Neuronal stem cell (in vitro differentiated cells): ENCODE measurements at regions not wholly inside any gene's neighbourhood (a gene's known extent, or its start where the extent isn't known, plus 50 kb on each side); places are given as distances from the start of the nearest gene placed in this dataset.

Source experiments
- DNase-seq: peaks from one replicate; pipeline ENCODE4 v3.0.0-alpha.2; 2013; ENCODE audit warnings: low spot score
- H2AFZ ChIP-seq: one replicate; pipeline ENCODE4 v1.6.1; 2013; ENCODE audit warnings: mild to moderate bottlenecking, low read length, inconsistent platforms
- H2AK5ac ChIP-seq: 2 replicates; pipeline ENCODE4 v1.6.1; 2013; ENCODE audit warnings: low read depth, mild to moderate bottlenecking, inconsistent platforms, low read length, moderate library complexity, mixed read lengths
- H2BK120ac ChIP-seq: 2 replicates; pipeline ENCODE4 v1.6.1; 2013; ENCODE audit warnings: low read depth, mild to moderate bottlenecking, inconsistent platforms, low read length, moderate library complexity, mixed read lengths
- H2BK12ac ChIP-seq: one replicate; pipeline ENCODE4 v1.6.1; 2013; ENCODE audit warnings: low read length, inconsistent platforms
- H2BK15ac ChIP-seq: 2 replicates; pipeline ENCODE4 v1.6.1; 2013; ENCODE audit warnings: mild to moderate bottlenecking, low read length, inconsistent platforms, mixed read lengths
- H2BK5ac ChIP-seq: one replicate; pipeline ENCODE4 v1.6.1; 2013; ENCODE audit warnings: inconsistent platforms, mild to moderate bottlenecking, low read length, moderate library complexity
- H3K14ac ChIP-seq: one replicate; pipeline ENCODE4 v1.6.1; 2013; ENCODE audit warnings: low read length, inconsistent platforms
- H3K18ac ChIP-seq: 2 replicates; pipeline ENCODE4 v1.6.1; 2013; ENCODE audit warnings: low read length, inconsistent platforms
- H3K23ac ChIP-seq: 2 replicates; pipeline ENCODE4 v1.6.1; 2013; ENCODE audit warnings: low read depth, mild to moderate bottlenecking, mixed read lengths, low read length, inconsistent platforms; ENCODE audit not compliant: poor library complexity
- H3K27ac ChIP-seq: replicated peaks from 3 replicates; pipeline ENCODE4 v1.5.1; 2013; ENCODE audit warnings: low read length, inconsistent platforms
- H3K27me3 ChIP-seq, 3 experiments: 2 replicates each; pipeline ENCODE4 v1.6.1; 2013; ENCODE audit warnings: low read length in 3 of 3, mild to moderate bottlenecking in 2 of 3, inconsistent platforms in 1 of 3, low read depth in 1 of 3, mixed read lengths in 1 of 3, moderate library complexity in 1 of 3; ENCODE audit not compliant: control insufficient read depth in 3 of 3, insufficient read depth in 3 of 3
- H3K36me3 ChIP-seq, 2 donors: replicated peaks in 1 of 2; 2 replicates each; pipeline ENCODE4 v1.6.1; 2013; ENCODE audit warnings: low read length in 2 of 2; ENCODE audit not compliant: control insufficient read depth in 2 of 2, insufficient read depth in 2 of 2
- H3K4ac ChIP-seq: 2 replicates; pipeline ENCODE4 v1.6.1; 2013; ENCODE audit warnings: inconsistent platforms, mild to moderate bottlenecking, low read length, moderate library complexity
- H3K4me1 ChIP-seq, 2 donors: 1 replicate in 1 of 2; 2 replicates in 1 of 2; pipeline ENCODE4 v1.6.1; 2013; ENCODE audit warnings: low read length in 2 of 2, low read depth in 1 of 2; ENCODE audit not compliant: control insufficient read depth in 2 of 2, insufficient read depth in 1 of 2
- H3K4me2 ChIP-seq: one replicate; pipeline ENCODE4 v1.6.1; 2013; ENCODE audit warnings: mild to moderate bottlenecking, low read length, inconsistent platforms; ENCODE audit not compliant: insufficient read depth, poor library complexity, severe bottlenecking
- H3K4me3 ChIP-seq, 2 donors: 2 replicates each; pipeline ENCODE4 v1.5.1; 2013; ENCODE audit warnings: low read length in 2 of 2, mild to moderate bottlenecking in 2 of 2, inconsistent platforms in 1 of 2, moderate library complexity in 1 of 2
- H3K79me1 ChIP-seq: one replicate; pipeline ENCODE4 v1.6.1; 2013; ENCODE audit warnings: low read depth, mild to moderate bottlenecking, inconsistent platforms, low read length, moderate library complexity
- H3K9ac ChIP-seq: one replicate; pipeline ENCODE4 v1.6.1; 2013; ENCODE audit warnings: mild to moderate bottlenecking, low read depth, low read length, inconsistent platforms; ENCODE audit not compliant: poor library complexity
- H3K9me3 ChIP-seq, 2 donors: replicated peaks in 1 of 2; 2 replicates each; pipeline versions ENCODE3 to v1.6.1; 2013; ENCODE audit warnings: low read length in 2 of 2, mild to moderate bottlenecking in 2 of 2, inconsistent platforms in 1 of 2, low read depth in 1 of 2, mixed read lengths in 1 of 2, moderate library complexity in 1 of 2; ENCODE audit not compliant: control insufficient read depth in 2 of 2, insufficient read depth in 1 of 2
- H4K8ac ChIP-seq: one replicate; pipeline ENCODE4 v1.6.1; 2013; ENCODE audit warnings: low read depth, mild to moderate bottlenecking, inconsistent platforms, low read length, moderate library complexity
- H4K91ac ChIP-seq: one replicate; pipeline ENCODE4 v1.6.1; 2013; ENCODE audit warnings: low read length, low read depth, mild to moderate bottlenecking, inconsistent platforms; ENCODE audit not compliant: poor library complexity
- WGBS, 2 donors: extraction: QIAGEN DNeasy Blood & Tissue Kit; methylation state at CpG; one replicate each; pipeline ENCODE4 v1.1.7; 2013; ENCODE audit warnings: missing lambda C conversion rate in 2 of 2, mixed read lengths in 1 of 2; ENCODE audit not compliant: insufficient read length in 2 of 2, insufficient replicate concordance in 1 of 2; ENCODE audit errors: extremely low coverage in 2 of 2; 5-methylcytosine and 5-hydroxymethylcytosine counted together

- no peak for DNase-seq
- Histone ChIP-seq H2BK12ac (no peak overlapping the region), H3K23ac (no peak overlapping the region), H2AFZ (no peak overlapping the region), H3K27me3 (no peaks in the 10 kb centered on the region), H3K4me1 (peaks cover 0 to 1% of the 10 kb centered on the region in 2 donors), H3K4me2 (no peak overlapping the region), H3K18ac (no peak overlapping the region), H2BK5ac (no peak overlapping the region), H3K4me3 (no peak overlapping the region), H3K27ac (no peak overlapping the region), H3K9me3 (no peaks in the 10 kb centered on the region), H3K14ac (no peak overlapping the region), H3K4ac (no peak overlapping the region), H3K79me1 (no peaks in the 10 kb centered on the region), H3K9ac (no peak overlapping the region), H3K36me3 (no peaks in the 10 kb centered on the region), H4K8ac (no peak overlapping the region), H4K91ac (no peak overlapping the region), H2AK5ac (no peak overlapping the region), H2BK120ac (no peak overlapping the region), H2BK15ac (no peak overlapping the region)
- WGBS, 2 donors = no CpG with 5 or more reads among the region's 1 CpG
Observed at GRCh38 chr4:11139871-11140270, 288.8 kb downstream of the HS3ST1 start.

GRCh38 chr4:11138964-11139363 is 289.7 kb downstream of the HS3ST1 start:
- no peak overlapping the region for H2BK5ac ChIP-seq
- no peak overlapping the region for H2AK5ac ChIP-seq
- no peak overlapping the region for H4K8ac ChIP-seq
- H3K23ac ChIP-seq = no peak overlapping the region
- H2BK15ac ChIP-seq = no peak overlapping the region
- no peak overlapping the region for H3K4me2 ChIP-seq
- H3K9me3 ChIP-seq = no peaks in the 10 kb centered on the region
- H4K91ac ChIP-seq = no peak overlapping the region
- H3K9ac ChIP-seq = no peak overlapping the region
- no peak overlapping the region for H3K4ac ChIP-seq
- no peak overlapping the region for H2AFZ ChIP-seq
- no peak overlapping the region for H3K4me3 ChIP-seq
- peaks cover 0 to 1% of the 10 kb centered on the region in 2 donors for H3K4me1 ChIP-seq
- no peak overlapping the region for H3K14ac ChIP-seq
- no peak overlapping the region for H2BK12ac ChIP-seq
- H3K79me1 ChIP-seq = no peaks in the 10 kb centered on the region
- H3K27ac ChIP-seq = no peak overlapping the region
- no peaks in the 10 kb centered on the region for H3K27me3 ChIP-seq
- H2BK120ac ChIP-seq = no peak overlapping the region
- H3K18ac ChIP-seq = no peak overlapping the region
- no CpG with 5 or more reads among the region's 1 CpG for WGBS, 2 donors
- no peak for DNase-seq
- H3K36me3 ChIP-seq = no peaks in the 10 kb centered on the region

- Histone ChIP-seq H3K79me1 (no peaks in the 10 kb centered on the region), H3K18ac (no peak overlapping the region), H3K4ac (no peak overlapping the region), H3K9me3 (no peaks in the 10 kb centered on the region), H2AK5ac (no peak overlapping the region), H3K14ac (no peak overlapping the region), H3K23ac (no peak overlapping the region), H3K4me3 (no peak overlapping the region), H2BK120ac (no peak overlapping the region), H4K8ac (no peak overlapping the region), H2BK5ac (no peak overlapping the region), H2BK15ac (no peak overlapping the region), H3K4me1 (no peaks in the 10 kb centered on the region), H2AFZ (no peak overlapping the region), H3K4me2 (no peak overlapping the region), H3K9ac (no peak overlapping the region), H2BK12ac (no peak overlapping the region), H3K27ac (no peak overlapping the region), H3K36me3 (no peaks in the 10 kb centered on the region), H3K27me3 (no peaks in the 10 kb centered on the region), H4K91ac (no peak overlapping the region)
- no peak for DNase-seq
Observed at GRCh38 chr4:11134705-11135104, 294.0 kb downstream of the HS3ST1 start.

GRCh38 chr4:11133868-11134267 is 294.8 kb downstream of the HS3ST1 start:
- Histone ChIP-seq H3K4me3 (no peak overlapping the region), H3K9me3 (no peaks in the 10 kb centered on the region), H2BK120ac (no peak overlapping the region), H3K36me3 (no peaks in the 10 kb centered on the region), H3K27me3 (no peaks in the 10 kb centered on the region), H2BK12ac (no peak overlapping the region), H2AK5ac (no peak overlapping the region), H3K23ac (no peak overlapping the region), H3K4ac (no peak overlapping the region), H3K79me1 (no peaks in the 10 kb centered on the region), H3K4me1 (no peaks in the 10 kb centered on the region), H3K9ac (no peak overlapping the region), H2BK5ac (no peak overlapping the region), H3K18ac (no peak overlapping the region), H2AFZ (no peak overlapping the region), H4K8ac (no peak overlapping the region), H4K91ac (no peak overlapping the region), H3K27ac (no peak overlapping the region), H3K14ac (no peak overlapping the region), H2BK15ac (no peak overlapping the region), H3K4me2 (no peak overlapping the region)
- DNase-seq = no peak
- no CpG with 5 or more reads among the region's 2 CpGs for WGBS, 2 donors
